BLaER1 (cell line): ENCODE measurements at regions not wholly inside any gene's neighbourhood (a gene's known extent, or its start where the extent isn't known, plus 50 kb on each side); places are given as distances from the start of the nearest gene placed in this dataset.

Experiments used
- H3K27ac ChIP-seq: shearing (Covaris generic); formaldehyde crosslinking; 2 replicates; pipeline ENCODE4 v1.8.1; 2022
- H3K27me3 ChIP-seq: shearing (Covaris generic); formaldehyde crosslinking; 2 replicates; pipeline ENCODE4 v1.8.1; 2022
- H3K36me3 ChIP-seq: shearing (Covaris generic); formaldehyde crosslinking; 2 replicates; pipeline ENCODE4 v1.8.1; 2022
- H3K4me1 ChIP-seq: shearing (Covaris generic); formaldehyde crosslinking; 2 replicates; pipeline ENCODE4 v1.8.1; 2022
- H3K4me2 ChIP-seq: shearing (Covaris generic); formaldehyde crosslinking; 2 replicates; pipeline ENCODE4 v1.8.1; 2022
- H3K4me3 ChIP-seq: shearing (Covaris generic); formaldehyde crosslinking; 2 replicates; pipeline ENCODE4 v1.8.1; 2022
- H3K9ac ChIP-seq: shearing (Covaris generic); formaldehyde crosslinking; 2 replicates; pipeline ENCODE4 v1.8.1; 2022
- H3K9me3 ChIP-seq: shearing (Covaris generic); formaldehyde crosslinking; 2 replicates; pipeline ENCODE4 v1.8.1; 2022
- H4K20me1 ChIP-seq: shearing (Covaris generic); formaldehyde crosslinking; 2 replicates; pipeline ENCODE4 v1.8.1; 2022
- Cebpa-rat ChIP-seq: shearing (Covaris generic); IDR thresholded peaks from 2 replicates; pipeline ENCODE4 v1.8.1; 2022

DNA sequence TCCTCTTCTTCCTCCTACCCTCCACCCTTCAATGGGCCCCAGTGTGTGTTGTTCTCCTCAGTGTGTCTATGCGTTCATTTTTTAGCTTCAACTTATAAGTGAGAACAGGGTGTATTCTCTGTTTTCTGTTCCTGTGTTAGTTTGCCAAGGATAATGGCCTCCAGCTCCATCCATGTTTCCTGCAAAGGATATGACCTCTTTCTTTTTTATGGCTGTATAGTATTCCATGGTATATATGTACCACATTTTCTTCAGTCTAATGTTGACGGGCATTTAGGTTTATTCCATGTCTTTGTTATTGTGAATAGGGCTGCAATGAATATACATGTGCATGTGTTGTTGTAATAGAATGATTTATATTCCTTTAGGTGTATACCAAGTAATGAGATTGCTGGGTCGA is 634.9 kb upstream of the SEMA6A start:
- Histone ChIP-seq H3K36me3 (no peaks in the 10 kb centered on the region), H3K4me3 (no peak overlapping the region), H3K4me1 (no peaks in the 10 kb centered on the region), H3K27me3 (no peaks in the 10 kb centered on the region), H3K9me3 (no peaks in the 10 kb centered on the region), H3K9ac (no peak overlapping the region), H3K27ac (no peak overlapping the region), H4K20me1 (no peaks in the 10 kb centered on the region), H3K4me2 (no peak overlapping the region)
- TF ChIP-seq Cebpa-rat: no peak

GRCh38 chr5:117207088-117207668 is 632.6 kb upstream of the SEMA6A start:
- Histone ChIP-seq H3K36me3 (no peaks in the 10 kb centered on the region), H3K27me3 (no peaks in the 10 kb centered on the region), H3K9ac (no peak overlapping the region), H4K20me1 (no peaks in the 10 kb centered on the region), H3K4me3 (no peak overlapping the region), H3K4me1 (no peaks in the 10 kb centered on the region), H3K27ac (no peak overlapping the region), H3K9me3 (no peaks in the 10 kb centered on the region), H3K4me2 (no peak overlapping the region)
- no peak for TF ChIP-seq Cebpa-rat

DNA sequence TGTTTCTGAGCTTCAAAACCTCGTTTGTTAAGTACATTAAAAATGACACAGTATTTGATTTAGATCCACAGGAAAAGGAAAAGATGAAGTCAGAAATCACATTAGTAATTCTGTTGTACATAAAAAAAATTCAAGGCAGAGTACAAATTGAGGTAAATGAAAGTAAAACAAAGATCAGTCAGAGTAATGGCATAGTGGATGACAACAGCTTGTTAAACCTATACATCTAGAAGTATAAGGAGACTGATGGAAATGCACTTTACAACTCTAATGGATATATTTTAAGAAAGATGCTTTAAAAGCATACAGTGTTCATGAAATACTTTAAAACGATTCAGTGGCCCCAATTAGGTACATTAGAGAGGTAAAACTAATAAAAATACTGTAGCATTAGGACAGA is 631.3 kb upstream of the SEMA6A start:
- Histone ChIP-seq H4K20me1 (no peaks in the 10 kb centered on the region), H3K9me3 (no peaks in the 10 kb centered on the region), H3K4me2 (no peak overlapping the region), H3K9ac (no peak overlapping the region), H3K4me3 (no peak overlapping the region), H3K27me3 (no peaks in the 10 kb centered on the region), H3K36me3 (no peaks in the 10 kb centered on the region), H3K27ac (no peak overlapping the region), H3K4me1 (no peaks in the 10 kb centered on the region)
- no peak for TF ChIP-seq Cebpa-rat

DNA sequence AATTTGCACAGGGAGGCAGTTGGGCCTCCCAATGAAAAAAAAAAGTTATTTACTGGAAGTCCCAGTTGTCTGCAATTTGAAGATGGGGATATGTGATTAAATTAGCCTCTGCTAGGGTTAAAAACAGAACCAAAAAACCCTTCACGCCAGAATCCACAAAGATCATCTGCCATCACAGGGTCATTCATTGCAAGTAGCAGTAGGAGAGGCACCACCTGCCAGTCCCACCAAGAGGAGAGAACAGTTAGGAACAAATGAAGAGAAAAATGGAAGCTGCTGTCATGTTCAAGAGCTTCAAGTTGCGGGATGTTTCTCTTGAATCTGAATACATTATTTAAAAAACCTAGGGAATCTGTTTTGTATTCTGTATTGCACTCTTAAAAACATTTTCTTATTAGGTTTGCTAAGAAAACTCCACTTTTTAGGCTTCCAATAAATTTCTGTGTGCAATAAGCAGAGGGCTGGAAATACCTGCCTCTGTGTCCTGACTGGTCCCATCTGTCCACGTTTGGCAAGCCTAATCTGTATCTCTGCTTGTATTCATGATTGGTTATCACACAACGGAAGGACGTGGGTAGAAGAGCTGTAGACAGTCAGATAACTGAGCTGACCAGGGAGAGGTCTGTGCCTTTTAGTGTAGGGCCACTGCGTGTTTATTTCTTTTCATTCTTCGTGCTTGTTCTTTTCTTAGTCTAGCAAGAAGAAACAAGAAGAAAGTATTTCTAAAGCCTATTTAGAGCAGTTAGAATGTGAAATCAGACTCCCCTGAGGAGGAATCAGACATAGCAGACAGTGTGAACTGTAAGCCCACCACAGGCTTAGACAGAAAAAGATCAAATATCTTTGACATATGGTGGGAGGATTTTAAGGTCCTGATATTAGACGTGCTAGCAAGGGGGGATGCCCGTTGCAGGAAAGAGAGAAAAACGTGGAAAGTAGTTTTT is 630.6 kb upstream of the SEMA6A start:
- H3K27me3 ChIP-seq: no peaks in the 10 kb centered on the region
- no peaks in the 10 kb centered on the region for H3K9me3 ChIP-seq
- no peak for TF ChIP-seq Cebpa-rat
- no peaks in the 10 kb centered on the region for H4K20me1 ChIP-seq
- no peaks in the 10 kb centered on the region for H3K36me3 ChIP-seq
- no peak overlapping the region for H3K9ac ChIP-seq
- H3K4me3 ChIP-seq: no peak overlapping the region
- no peaks in the 10 kb centered on the region for H3K4me1 ChIP-seq
- no peak overlapping the region for H3K27ac ChIP-seq
- no peak overlapping the region for H3K4me2 ChIP-seq

DNA sequence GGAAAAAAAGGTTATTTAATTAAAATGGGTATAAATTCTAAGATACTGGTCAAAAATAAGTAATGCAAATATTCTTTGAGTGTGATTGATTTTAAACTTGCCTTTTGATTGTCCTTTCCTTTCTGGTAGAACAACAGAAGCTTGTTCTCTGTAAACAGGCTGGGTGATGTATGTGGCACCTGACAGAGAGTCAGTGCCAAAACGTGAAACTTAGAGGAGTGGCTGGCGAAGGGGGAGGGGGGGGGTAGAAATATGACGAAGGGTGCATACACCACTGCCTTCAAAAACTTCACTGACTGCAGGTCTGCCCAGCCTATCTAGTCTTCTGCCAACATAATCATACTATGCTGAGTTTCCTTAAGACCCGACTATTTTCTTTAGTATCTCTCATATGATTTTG is 629.8 kb upstream of the SEMA6A start:
- H4K20me1 ChIP-seq: no peaks in the 10 kb centered on the region
- no peaks in the 10 kb centered on the region for H3K36me3 ChIP-seq
- H3K9ac ChIP-seq: no peak overlapping the region
- TF ChIP-seq Cebpa-rat: no peak
- no peaks in the 10 kb centered on the region for H3K9me3 ChIP-seq
- no peaks in the 10 kb centered on the region for H3K4me1 ChIP-seq
- no peak overlapping the region for H3K27ac ChIP-seq
- H3K4me3 ChIP-seq: no peak overlapping the region
- H3K27me3 ChIP-seq: no peaks in the 10 kb centered on the region
- no peak overlapping the region for H3K4me2 ChIP-seq

GRCh38 chr5:117203584-117203983 is 629.0 kb upstream of the SEMA6A start:
- Histone ChIP-seq H3K4me3 (no peak overlapping the region), H3K9ac (no peak overlapping the region), H4K20me1 (no peaks in the 10 kb centered on the region), H3K4me1 (no peaks in the 10 kb centered on the region), H3K36me3 (no peaks in the 10 kb centered on the region), H3K27me3 (no peaks in the 10 kb centered on the region), H3K27ac (no peak overlapping the region), H3K9me3 (no peaks in the 10 kb centered on the region), H3K4me2 (no peak overlapping the region)
- TF ChIP-seq Cebpa-rat: no peak

GRCh38 chr5:117201001-117201400 is 626.4 kb upstream of the SEMA6A start:
- Histone ChIP-seq H3K4me2 (no peak overlapping the region), H3K27ac (no peak overlapping the region), H3K9me3 (no peaks in the 10 kb centered on the region), H3K36me3 (no peaks in the 10 kb centered on the region), H3K9ac (no peak overlapping the region), H3K4me3 (no peak overlapping the region), H3K4me1 (no peaks in the 10 kb centered on the region), H3K27me3 (no peaks in the 10 kb centered on the region), H4K20me1 (no peaks in the 10 kb centered on the region)
- no peak for TF ChIP-seq Cebpa-rat

GRCh38 chr5:117195076-117195475 is 620.5 kb upstream of the SEMA6A start:
- Histone ChIP-seq H3K9me3 (no peaks in the 10 kb centered on the region), H3K9ac (no peak overlapping the region), H3K27me3 (no peaks in the 10 kb centered on the region), H3K4me2 (no peak overlapping the region), H4K20me1 (no peaks in the 10 kb centered on the region), H3K27ac (no peak overlapping the region), H3K4me3 (no peak overlapping the region), H3K36me3 (no peaks in the 10 kb centered on the region), H3K4me1 (no peaks in the 10 kb centered on the region)
- no peak for TF ChIP-seq Cebpa-rat

DNA sequence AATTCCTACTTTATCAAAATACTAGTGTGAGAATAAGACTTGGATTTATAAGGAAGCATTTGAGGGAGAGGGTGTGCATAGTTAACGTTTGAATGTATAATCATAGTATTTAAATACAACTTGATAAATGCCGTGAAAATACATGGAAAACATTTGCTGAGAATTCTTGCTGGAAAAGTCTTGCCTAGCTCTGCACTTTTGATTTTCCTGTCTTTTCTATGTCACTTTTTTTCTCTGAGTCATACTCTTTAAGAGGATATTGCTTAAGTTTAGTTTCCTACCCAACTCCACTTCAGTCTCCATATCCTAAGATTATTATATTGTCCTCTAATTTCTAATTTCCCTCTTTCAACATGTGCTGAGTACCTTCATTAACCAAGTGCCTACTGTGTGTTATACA is 616.6 kb upstream of the SEMA6A start:
- H3K4me2 ChIP-seq: no peak overlapping the region
- no peak overlapping the region for H3K27ac ChIP-seq
- no peaks in the 10 kb centered on the region for H3K27me3 ChIP-seq
- no peak overlapping the region for H3K9ac ChIP-seq
- H3K9me3 ChIP-seq: no peaks in the 10 kb centered on the region
- H4K20me1 ChIP-seq: no peaks in the 10 kb centered on the region
- no peaks in the 10 kb centered on the region for H3K36me3 ChIP-seq
- H3K4me3 ChIP-seq: no peak overlapping the region
- no peaks in the 10 kb centered on the region for H3K4me1 ChIP-seq
- TF ChIP-seq Cebpa-rat: no peak

GRCh38 chr5:117189784-117190183 is 615.2 kb upstream of the SEMA6A start:
- Histone ChIP-seq H3K9ac (no peak overlapping the region), H3K4me1 (no peaks in the 10 kb centered on the region), H3K4me3 (no peak overlapping the region), H3K36me3 (no peaks in the 10 kb centered on the region), H3K27ac (no peak overlapping the region), H3K4me2 (no peak overlapping the region), H3K27me3 (no peaks in the 10 kb centered on the region), H3K9me3 (no peaks in the 10 kb centered on the region), H4K20me1 (no peaks in the 10 kb centered on the region)
- no peak for TF ChIP-seq Cebpa-rat
